NCI-H774 (cell line): ENCODE measurements at regions not wholly inside any gene's neighbourhood (a gene's known extent, or its start where the extent isn't known, plus 50 kb on each side); places are given as distances from the start of the nearest gene placed in this dataset.

Experiments used
- DNase-seq: peaks from one replicate; lab custom pipeline; 2025; lab: John Stamatoyannopoulos, UW

- DNase-seq = no peak
These were observed 138.9 kb downstream of the TOMM20 start for GRCh38 chr1:234989479-234990327.

- no peak for DNase-seq
These were observed 139.6 kb downstream of the TOMM20 start for GRCh38 chr1:234989019-234989418.

- no peak for DNase-seq
These were observed 140.1 kb downstream of the TOMM20 start for GRCh38 chr1:234988536-234988935.

GRCh38 chr1:234988155-234988517 lies 140.5 kb downstream of the TOMM20 start:
- no peak for DNase-seq

- DNase-seq = no peak
These were observed 141.1 kb downstream of the TOMM20 start for GRCh38 chr1:234987415-234988154.

- no peak for DNase-seq
These were observed 141.8 kb downstream of the TOMM20 start for GRCh38 chr1:234986750-234987414.

- no peak for DNase-seq
These were observed 142.9 kb downstream of the TOMM20 start for GRCh38 chr1:234985516-234986294.

GRCh38 chr1:234985007-234985370 lies 143.6 kb downstream of the TOMM20 start:
- DNase-seq = no peak

- DNase-seq = no peak
These were observed 144.9 kb downstream of the TOMM20 start for GRCh38 chr1:234983564-234984238.

- no peak for DNase-seq
These were observed 146.9 kb downstream of the TOMM20 start for GRCh38 chr1:234981758-234982157.

- no peak for DNase-seq
These were observed 147.8 kb downstream of the TOMM20 start for GRCh38 chr1:234980645-234981396.

- no peak for DNase-seq
These were observed 148.4 kb downstream of the TOMM20 start for GRCh38 chr1:234980291-234980644.

- no peak for DNase-seq
These were observed 149.0 kb downstream of the TOMM20 start for GRCh38 chr1:234979296-234980279.

- peak; percentile 51 for DNase-seq
These were observed 150.0 kb downstream of the TOMM20 start for GRCh38 chr1:234978397-234979295.

- peak; percentile 41 for DNase-seq
These were observed 150.7 kb downstream of the TOMM20 start for GRCh38 chr1:234977875-234978396.

GRCh38 chr1:234976861-234977680 lies 151.6 kb downstream of the TOMM20 start:
- no peak for DNase-seq
